ENCODE measurements at regions not wholly inside any gene's neighbourhood (a gene's known extent, or its start where the extent isn't known, plus 50 kb on each side); places are given as distances from the start of the nearest gene placed in this dataset.

- TF ChIP-seq CSRNP3 (CRISPR knock-in tag; IDR thresholded peaks at IDR 0.05) (no peak), ARNTL (CRISPR knock-in tag; IDR thresholded peaks at IDR 0.05; ENCODE audit: borderline replicate concordance, low read depth) (no peak), SNAI2 (CRISPR knock-in tag; IDR thresholded peaks at IDR 0.05) (no peak), ISL1 (CRISPR knock-in tag; IDR thresholded peaks at IDR 0.05) (no peak), ESRRG (CRISPR knock-in tag; IDR thresholded peaks at IDR 0.05) (no peak), RARB (CRISPR knock-in tag; IDR thresholded peaks at IDR 0.05) (no peak), PPARA (CRISPR knock-in tag; IDR thresholded peaks at IDR 0.05; ENCODE audit: borderline replicate concordance) (no peak)
- no peak for ATAC-seq
Observed at GRCh38 chr1:38746402-38746935, 113.1 kb downstream of the RRAGC start.

GRCh38 chr1:38745476-38746401 is 113.8 kb downstream of the RRAGC start:
- ATAC-seq = no peak
- TF ChIP-seq RARB (CRISPR knock-in tag; IDR thresholded peaks at IDR 0.05) (no peak), ZFP3 (CRISPR knock-in tag; IDR thresholded peaks at IDR 0.05) (no peak), OSR1 (CRISPR knock-in tag; IDR thresholded peaks at IDR 0.05) (no peak)

- TF ChIP-seq ARNTL (CRISPR knock-in tag; IDR thresholded peaks at IDR 0.05; ENCODE audit: borderline replicate concordance, low read depth) (no peak), ZNF70 (CRISPR knock-in tag; IDR thresholded peaks at IDR 0.05) (no peak), POU6F1 (CRISPR knock-in tag; IDR thresholded peaks at IDR 0.05; ENCODE audit: borderline replicate concordance, low read depth) (no peak), ISL1 (CRISPR knock-in tag; IDR thresholded peaks at IDR 0.05) (no peak), CREB5 (CRISPR knock-in tag; IDR thresholded peaks at IDR 0.05; ENCODE audit: low read depth) (no peak), RARB (CRISPR knock-in tag; IDR thresholded peaks at IDR 0.05) (no peak), TSHZ2 (CRISPR knock-in tag; IDR thresholded peaks at IDR 0.05) (no peak), ZNF8 (CRISPR knock-in tag; IDR thresholded peaks at IDR 0.05) (no peak), CSDC2 (CRISPR knock-in tag; IDR thresholded peaks at IDR 0.05) (no peak), TOX (CRISPR knock-in tag; IDR thresholded peaks at IDR 0.05; ENCODE audit: borderline replicate concordance) (no peak), CSRNP3 (CRISPR knock-in tag; IDR thresholded peaks at IDR 0.05) (no peak), TCF4 (CRISPR knock-in tag; IDR thresholded peaks at IDR 0.05; ENCODE audit: borderline replicate concordance) (no peak), ZFP30 (CRISPR knock-in tag; IDR thresholded peaks at IDR 0.05) (no peak), PPARA (CRISPR knock-in tag; IDR thresholded peaks at IDR 0.05; ENCODE audit: borderline replicate concordance) (no peak), GLIS3 (CRISPR knock-in tag; IDR thresholded peaks at IDR 0.05) (no peak), OSR1 (CRISPR knock-in tag; IDR thresholded peaks at IDR 0.05) (no peak), ZNF565 (CRISPR knock-in tag; conservative IDR thresholded peaks at IDR 0.05; ENCODE audit: low read depth) (no peak), ZC3H10 (CRISPR knock-in tag; IDR thresholded peaks at IDR 0.05) (no peak)
- ATAC-seq = no peak
Observed at GRCh38 chr1:38744452-38745350, 114.9 kb downstream of the RRAGC start.

Measured in SK-N-SH treated with all-trans-retinoic acid at 6 μM for 48 hours (cell line).